Tibial artery (tissue), 4 donors: ENCODE measurements at regions not wholly inside any gene's neighbourhood (a gene's known extent, or its start where the extent isn't known, plus 50 kb on each side); places are given as distances from the start of the nearest gene placed in this dataset.

Experiments
- DNase-seq, 2 donors: peaks; one replicate each; pipeline ENCODE4 v3.0.0-alpha.2; 2019
- H3K27ac ChIP-seq, 2 donors: fragments of 200-600 bp; sonication (generic) in 1 of 2; 1 replicate in 1 of 2; 2 replicates in 1 of 2; pipeline ENCODE4 v1.5.1; 2018 to 2019; ENCODE audit warnings: mild to moderate bottlenecking in 1 of 2
- H3K27me3 ChIP-seq, 2 donors: fragments of 200-600 bp; sonication (generic) in 1 of 2; one replicate each; pipeline versions ENCODE4 v1.5.1 to v1.6.0; 2016 to 2019
- H3K36me3 ChIP-seq, 3 donors: fragments of 200-600 bp; sonication (generic) in 2 of 3; one replicate each; pipeline ENCODE4 v1.5.1; 2016 to 2019; ENCODE audit warnings: mild to moderate bottlenecking in 2 of 3
- H3K4me1 ChIP-seq, 4 donors: fragments of 200-600 bp; sonication (generic) in 2 of 4; 1 replicate in 3 of 4; 2 replicates in 1 of 4; pipeline ENCODE4 v1.5.1; 2016 to 2019
- H3K4me3 ChIP-seq, 2 donors: fragments of 200-600 bp; sonication (generic) in 1 of 2; 1 replicate in 1 of 2; 2 replicates in 1 of 2; pipeline ENCODE4 v1.5.1; 2018 to 2019; ENCODE audit warnings: mild to moderate bottlenecking in 2 of 2
- H3K9me3 ChIP-seq, 3 donors: fragments of 200-600 bp; sonication (generic) in 1 of 3; one replicate each; pipeline ENCODE4 v1.5.1; 2016 to 2019
- CTCF ChIP-seq, 2 experiments: fragments of 200-600 bp in 1 of 2; fragments of 450-650 bp in 1 of 2; IDR thresholded peaks; one replicate each; pipeline ENCODE4 v1.5.1; 2017 to 2019; ENCODE audit warnings: antibody characterized with exemption in 2 of 2, mild to moderate bottlenecking in 1 of 2, moderate library complexity in 1 of 2
- intact Hi-C: fragments of 100-400 bp; cut with DNase I; formaldehyde crosslinking; loops from one replicate; pipeline ENCODE4 v1.15.0; 2023; ENCODE audit warnings: low total_unique reads

DNA sequence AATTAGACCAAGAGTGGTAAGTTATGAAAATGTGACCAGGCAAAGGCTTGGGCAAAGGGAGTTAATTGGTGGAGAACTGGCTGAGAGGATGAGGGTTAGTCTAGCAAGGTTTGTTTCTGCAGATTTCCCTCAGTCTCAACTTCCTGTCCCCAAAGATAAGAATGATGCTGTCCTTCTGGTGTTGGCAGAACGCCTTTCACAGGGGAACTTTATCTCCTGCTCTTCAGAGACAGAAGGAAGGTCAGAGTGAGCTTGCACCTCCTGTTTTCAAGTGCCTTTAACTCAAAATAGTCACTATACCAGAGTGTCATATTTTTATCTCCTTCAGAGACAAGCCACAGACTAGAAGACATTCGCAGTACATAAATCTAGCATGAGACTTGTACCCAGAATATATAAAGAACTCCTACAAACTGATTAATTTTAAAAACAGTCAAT, 95.7 kb downstream of the TEX51 start:
- Histone ChIP-seq H3K27me3 (peaks cover 0 to 12% of the 10 kb centered on the region in 2 donors), H3K9me3 (no peaks in the 10 kb centered on the region), H3K36me3 (no peaks in the 10 kb centered on the region), H3K4me3 (no peak overlapping the region), H3K4me1 (no peaks in the 10 kb centered on the region), H3K27ac (no peak overlapping the region)
- TF ChIP-seq CTCF (IDR thresholded peaks at IDR 0.05), result no peak
- no peak for DNase-seq
- intact Hi-C loops, result no loop called here

DNA sequence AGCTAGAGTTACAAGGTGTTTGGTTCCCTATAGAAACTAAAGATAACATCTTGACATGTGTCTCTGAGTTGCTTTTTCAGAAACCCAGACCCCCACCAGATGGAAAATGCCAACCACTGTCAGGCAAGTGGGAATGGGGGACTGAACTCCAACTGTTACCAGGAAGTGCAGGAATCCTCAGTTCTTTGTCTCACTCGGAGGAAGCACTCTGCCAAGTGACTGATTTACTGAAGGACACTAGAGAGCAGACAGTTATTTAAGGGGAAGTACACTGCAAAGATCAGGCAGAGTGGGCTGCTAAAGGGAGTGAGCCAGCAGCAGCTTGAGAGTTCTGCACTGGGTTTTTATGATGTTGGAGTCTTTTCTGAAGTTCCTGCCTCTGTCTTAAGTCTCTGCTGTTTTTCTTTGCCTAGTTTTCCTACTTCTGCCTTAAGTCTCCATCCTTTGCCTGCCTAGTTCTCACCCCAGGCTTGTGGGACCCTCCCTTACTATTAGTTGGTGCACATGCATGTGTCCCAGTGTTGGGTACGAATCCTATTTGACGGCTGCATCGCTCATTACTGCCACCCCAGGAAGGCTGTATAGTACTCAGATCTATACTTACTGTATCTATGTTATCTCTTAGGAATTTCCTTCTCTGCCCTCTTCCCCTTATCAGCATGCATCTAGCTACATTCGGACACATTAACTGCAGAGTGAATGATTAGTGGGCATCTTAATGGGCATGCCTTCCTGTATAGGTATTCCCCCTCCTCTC, 97.1 kb downstream of the TEX51 start:
- DNase-seq, result no peak
- Histone ChIP-seq H3K36me3 (no peaks in the 10 kb centered on the region), H3K4me3 (no peak overlapping the region), H3K27ac (no peak overlapping the region), H3K4me1 (no peaks in the 10 kb centered on the region), H3K27me3 (peaks cover 0 to 6% of the 10 kb centered on the region in 2 donors), H3K9me3 (no peaks in the 10 kb centered on the region)
- intact Hi-C loops, result no loop called here
- no peak for TF ChIP-seq CTCF (IDR thresholded peaks at IDR 0.05)

DNA sequence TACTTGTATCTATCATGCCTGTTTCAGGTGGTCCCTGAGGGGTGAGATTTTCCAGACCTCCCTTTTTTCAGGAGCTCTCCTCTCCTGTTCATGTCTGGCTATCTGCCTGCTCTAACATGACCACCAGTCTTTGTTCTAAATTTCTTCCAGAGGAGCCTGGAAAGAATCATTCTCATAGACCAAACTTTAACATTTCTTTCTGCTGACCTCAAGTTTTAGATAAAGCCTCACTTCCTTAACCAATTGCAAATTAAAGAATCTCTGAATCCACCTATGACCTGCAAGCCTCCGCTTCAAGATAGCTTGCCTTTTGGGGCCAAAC, 97.6 kb downstream of the TEX51 start:
- intact Hi-C loops, result no loop called here
- TF ChIP-seq CTCF (IDR thresholded peaks at IDR 0.05), result no peak
- Histone ChIP-seq H3K27me3 (peaks cover 0 to 6% of the 10 kb centered on the region in 2 donors), H3K4me3 (no peak overlapping the region), H3K36me3 (no peaks in the 10 kb centered on the region), H3K27ac (no peak overlapping the region), H3K9me3 (no peaks in the 10 kb centered on the region), H3K4me1 (no peaks in the 10 kb centered on the region)
- DNase-seq, result no peak
